Left ventricle myocardium inferior (tissue), 1 donor: ENCODE measurements at regions not wholly inside any gene's neighbourhood (a gene's known extent, or its start where the extent isn't known, plus 50 kb on each side); places are given as distances from the start of the nearest gene placed in this dataset.
A peak's percentile ranks its signal among the peaks of the same experiment; 100 is the strongest.

Source experiments
- DNase-seq: peaks from one replicate; pipeline ENCODE4 v3.0.0-alpha.2; 2020
- H3K27ac ChIP-seq: fragments of 200-600 bp; replicated peaks from 2 replicates; pipeline ENCODE4 v1.8.0; 2021
- H3K27me3 ChIP-seq: fragments of 200-600 bp; 2 replicates; pipeline ENCODE4 v1.8.0; 2021; ENCODE audit warnings: low read depth
- H3K36me3 ChIP-seq: fragments of 200-600 bp; 2 replicates; pipeline ENCODE4 v1.8.0; 2021
- H3K4me1 ChIP-seq: fragments of 200-600 bp; 2 replicates; pipeline ENCODE4 v1.8.0; 2021
- H3K4me3 ChIP-seq: fragments of 200-600 bp; 2 replicates; pipeline ENCODE4 v1.8.0; 2021; ENCODE audit warnings: mild to moderate bottlenecking, moderate library complexity
- H3K9me3 ChIP-seq: fragments of 200-600 bp; replicated peaks from 2 replicates; pipeline ENCODE4 v1.8.0; 2021
- CTCF ChIP-seq: fragments of 200-600 bp; IDR thresholded peaks from 2 replicates; pipeline ENCODE4 v1.8.0; 2021; ENCODE audit warnings: antibody characterized with exemption, mild to moderate bottlenecking, borderline replicate concordance
- intact Hi-C: fragments of 100-400 bp; cut with micrococcal nuclease; formaldehyde crosslinking; loops from one replicate; pipeline ENCODE4 v1.11.0; 2022
- donor health status: DM: no; HTN: yes; CAD: no; lungs with severe emphysema.

- no peak for DNase-seq
- intact Hi-C loops, result no loop called here
- Histone ChIP-seq H3K9me3 (peaks cover 32% of the 10 kb centered on the region), H3K27me3 (no peaks in the 10 kb centered on the region), H3K36me3 (no peaks in the 10 kb centered on the region), H3K27ac (no peak overlapping the region), H3K4me3 (no peak overlapping the region), H3K4me1 (no peaks in the 10 kb centered on the region)
- no peak for TF ChIP-seq CTCF
Measured at GRCh38 chr3:83934192-83935021, 1024.4 kb upstream of the CADM2 start.

GRCh38 chr3:83938491-83938890 lies 1020.3 kb upstream of the CADM2 start:
- no peak for DNase-seq
- Histone ChIP-seq H3K36me3 (no peaks in the 10 kb centered on the region), H3K4me3 (no peak overlapping the region), H3K27ac (no peak overlapping the region), H3K9me3 (peaks cover 10% of the 10 kb centered on the region), H3K4me1 (no peaks in the 10 kb centered on the region), H3K27me3 (no peaks in the 10 kb centered on the region)
- intact Hi-C loops, result no loop called here
- TF ChIP-seq CTCF, result no peak

- Histone ChIP-seq H3K9me3 (peaks cover 10% of the 10 kb centered on the region), H3K27me3 (no peaks in the 10 kb centered on the region), H3K27ac (no peak overlapping the region), H3K36me3 (no peaks in the 10 kb centered on the region), H3K4me3 (no peak overlapping the region), H3K4me1 (peaks cover 12% of the 10 kb centered on the region)
- TF ChIP-seq CTCF, result no peak
- no peak for DNase-seq
- intact Hi-C loops, result no loop called here
Measured at GRCh38 chr3:83941990-83942745, 1016.6 kb upstream of the CADM2 start.

GRCh38 chr3:83946049-83946448 lies 1012.7 kb upstream of the CADM2 start:
- H3K4me1 ChIP-seq, result peaks cover 12% of the 10 kb centered on the region
- no peak overlapping the region for H3K4me3 ChIP-seq
- H3K27ac ChIP-seq, result no peak overlapping the region
- DNase-seq, result no peak
- H3K36me3 ChIP-seq, result no peaks in the 10 kb centered on the region
- TF ChIP-seq CTCF, result no peak
- H3K27me3 ChIP-seq, result no peaks in the 10 kb centered on the region
- peaks cover 10% of the 10 kb centered on the region for H3K9me3 ChIP-seq
- intact Hi-C loops, result no loop called here

GRCh38 chr3:83946554-83946953 lies 1012.2 kb upstream of the CADM2 start:
- intact Hi-C loops, result no loop called here
- Histone ChIP-seq H3K27ac (no peak overlapping the region), H3K4me3 (no peak overlapping the region), H3K36me3 (no peaks in the 10 kb centered on the region), H3K9me3 (peaks cover 10% of the 10 kb centered on the region), H3K27me3 (no peaks in the 10 kb centered on the region), H3K4me1 (peaks cover 12% of the 10 kb centered on the region)
- DNase-seq, result no peak
- peak; percentile 15 for TF ChIP-seq CTCF
